IMR-90 (cell line): ENCODE measurements at regions not wholly inside any gene's neighbourhood (a gene's known extent, or its start where the extent isn't known, plus 50 kb on each side); places are given as distances from the start of the nearest gene placed in this dataset.
A peak's percentile ranks its signal among the peaks of the same experiment; 100 is the strongest.

ENCODE experiments used
- ATAC-seq: fragments of 200-7000 bp; cut with Tn5 transposase; 2 replicates; pipeline ENCODE4 v1.9.1; 2020; ENCODE audit warnings: low read depth, mild to moderate bottlenecking, moderate library complexity
- BruUV-seq: library from RNA; stranded (reverse); fragments of 400-500 nt; replicated peaks from 2 replicates; lab custom pipeline; 2021; lab: Mats Ljungman, UMichigan
- CTCF ChIA-PET: fragments of 300-600 bp; formaldehyde crosslinking; extraction: SDS; loops from one replicate; lab custom pipeline; 2021; ENCODE audit warnings: antibody characterized with exemption; lab: Yijun Ruan, JAX
- POLR2A ChIA-PET: fragments of 300-600 bp; sonication (Branson Sonifier 250); formaldehyde crosslinking; loops from one replicate; lab custom pipeline; 2022; ENCODE audit warnings: antibody characterized with exemption; ENCODE audit not compliant: unreplicated experiment; lab: Charles Lee
- DNase-seq: peaks from one replicate; pipeline ENCODE4 v3.0.0; 2013
- H2AFZ ChIP-seq: replicated peaks from 2 replicates; pipeline ENCODE3; 2013; ENCODE audit warnings: low read length, mild to moderate bottlenecking; ENCODE audit not compliant: poor library complexity
- H2AK5ac ChIP-seq: 2 replicates; pipeline ENCODE4 v1.6.1; 2013; ENCODE audit warnings: low read depth, low read length, inconsistent platforms
- H2AK9ac ChIP-seq: replicated peaks from 2 replicates; pipeline ENCODE3; 2013; ENCODE audit warnings: mild to moderate bottlenecking, low read depth, low read length, moderate library complexity; ENCODE audit not compliant: poor library complexity
- H2BK120ac ChIP-seq: 2 replicates; pipeline ENCODE4 v1.6.1; 2013; ENCODE audit warnings: low read depth, low read length, inconsistent platforms
- H2BK15ac ChIP-seq: 3 replicates; pipeline ENCODE4 v1.6.1; 2013; ENCODE audit warnings: low read depth, low read length, inconsistent platforms
- H2BK20ac ChIP-seq: 2 replicates; pipeline ENCODE4 v1.6.1; 2013; ENCODE audit warnings: low read depth, mild to moderate bottlenecking, inconsistent platforms, low read length, moderate library complexity
- H2BK5ac ChIP-seq: 2 replicates; pipeline ENCODE4 v1.6.1; 2013; ENCODE audit warnings: mild to moderate bottlenecking, low read depth, low read length, inconsistent platforms; ENCODE audit not compliant: poor library complexity, severe bottlenecking
- H3K14ac ChIP-seq: replicated peaks from 2 replicates; pipeline ENCODE4 v1.6.1; 2013; ENCODE audit warnings: low read depth, low read length, inconsistent platforms
- H3K18ac ChIP-seq: 2 replicates; pipeline ENCODE4 v1.6.1; 2013; ENCODE audit warnings: low read depth, low read length, control low read depth
- H3K23ac ChIP-seq: 2 replicates; pipeline ENCODE4 v1.6.1; 2013; ENCODE audit warnings: low read depth, low read length, inconsistent platforms
- H3K27ac ChIP-seq: 2 replicates; pipeline ENCODE4 v1.5.1; 2013; ENCODE audit warnings: mild to moderate bottlenecking, control low read depth, low read length; ENCODE audit not compliant: insufficient read depth
- H3K27me3 ChIP-seq: 2 replicates; pipeline ENCODE4 v1.6.1; 2013; ENCODE audit warnings: low read length; ENCODE audit not compliant: control insufficient read depth, insufficient read depth
- H3K36me3 ChIP-seq: 2 replicates; pipeline ENCODE4 v1.6.1; 2013; ENCODE audit warnings: low read length, mixed read lengths; ENCODE audit not compliant: control insufficient read depth, insufficient read depth
- H3K4ac ChIP-seq: 2 replicates; pipeline ENCODE4 v1.6.1; 2013; ENCODE audit warnings: low read depth, low read length, inconsistent platforms
- H3K4me1 ChIP-seq: 2 replicates; pipeline ENCODE4 v1.6.1; 2013; ENCODE audit warnings: low read length, mixed read lengths; ENCODE audit not compliant: control insufficient read depth, insufficient read depth
- H3K4me2 ChIP-seq: 2 replicates; pipeline ENCODE4 v1.6.1; 2013; ENCODE audit warnings: low read depth, mild to moderate bottlenecking, control low read depth, low read length, moderate library complexity
- H3K4me3 ChIP-seq: 2 replicates; pipeline ENCODE4 v1.5.1; 2013; ENCODE audit warnings: low read depth, mild to moderate bottlenecking, control low read depth, low read length, moderate library complexity; ENCODE audit not compliant: insufficient read depth
- H3K56ac ChIP-seq: 2 replicates; pipeline ENCODE4 v1.6.1; 2013; ENCODE audit warnings: low read length, inconsistent platforms; ENCODE audit not compliant: insufficient read depth; ENCODE audit errors: extremely low read depth
- H3K79me1 ChIP-seq, 2 experiments: 2 replicates each; pipeline ENCODE4 v1.6.1; 2013; ENCODE audit warnings: low read length in 2 of 2, inconsistent platforms in 1 of 2, low read depth in 1 of 2
- H3K9ac ChIP-seq: 2 replicates; pipeline ENCODE4 v1.6.1; 2013; ENCODE audit warnings: low read depth, low read length, control low read depth
- H3K9me1 ChIP-seq: 2 replicates; pipeline ENCODE4 v1.6.1; 2013; ENCODE audit warnings: low read length, inconsistent platforms; ENCODE audit not compliant: insufficient read depth
- H3K9me3 ChIP-seq: 2 replicates; pipeline ENCODE4 v1.6.1; 2013; ENCODE audit warnings: low read length; ENCODE audit not compliant: control insufficient read depth, insufficient read depth
- H4K20me1 ChIP-seq: 2 replicates; pipeline ENCODE4 v1.6.1; 2013; ENCODE audit warnings: low read length, inconsistent platforms; ENCODE audit not compliant: insufficient read depth
- H4K5ac ChIP-seq: 2 replicates; pipeline ENCODE4 v1.6.1; 2013; ENCODE audit warnings: mild to moderate bottlenecking, low read depth, low read length, control low read depth
- H4K8ac ChIP-seq, 2 experiments: 2 replicates each; pipeline ENCODE4 v1.6.1; 2013; ENCODE audit warnings: low read depth in 2 of 2, low read length in 2 of 2, control low read depth in 1 of 2, inconsistent platforms in 1 of 2
- H4K91ac ChIP-seq: 2 replicates; pipeline ENCODE4 v1.6.1; 2013; ENCODE audit warnings: low read depth, low read length, inconsistent platforms; ENCODE audit not compliant: insufficient read depth
- BHLHE40 ChIP-seq: fragments of 150-350 bp; IDR thresholded peaks from 2 replicates; pipeline ENCODE4 v1.6.1; 2016; ENCODE audit warnings: mild to moderate bottlenecking, low read depth, low read length
- CEBPB ChIP-seq: IDR thresholded peaks from 2 replicates; pipeline ENCODE4 v1.6.1; 2012; ENCODE audit warnings: low read depth, low read length, improper control_type of control experiment
- ELK1 ChIP-seq: fragments of 150-350 bp; IDR thresholded peaks from 2 replicates; pipeline ENCODE4 v1.6.1; 2016; ENCODE audit warnings: low read depth, mild to moderate bottlenecking, low read length, moderate library complexity, borderline replicate concordance
- FOS ChIP-seq: fragments of 150-350 bp; IDR thresholded peaks from 2 replicates; pipeline ENCODE4 v1.6.1; 2016; ENCODE audit warnings: low read depth, low read length
- MAFK ChIP-seq: IDR thresholded peaks from 2 replicates; pipeline ENCODE4 v1.6.1; 2012; ENCODE audit warnings: low read depth, low read length, improper control_type of control experiment
- MAZ ChIP-seq: IDR thresholded peaks from 2 replicates; pipeline ENCODE4 v1.6.1; 2012; ENCODE audit warnings: low read depth, mild to moderate bottlenecking, low read length, improper control_type of control experiment, moderate library complexity, borderline replicate concordance
- WGBS, 2 experiments: methylation state at CpG; one replicate each; pipeline versions ENCODE4 v1.1.5 to v1.1.7; 2013; ENCODE audit warnings: missing lambda C conversion rate in 2 of 2; ENCODE audit not compliant: insufficient read length in 1 of 2; ENCODE audit errors: extremely low coverage in 2 of 2; 5-methylcytosine and 5-hydroxymethylcytosine counted together
- dilution Hi-C: fragments of 300-500 bp; cut with HindIII; formaldehyde crosslinking; loops from one replicate; pipeline ENCODE4 v1.14.3; 2018; ENCODE audit warnings: low sequenced_read_pairs; ENCODE audit not compliant: unreplicated experiment
- in situ Hi-C: fragments of 300-500 bp; cut with MboI; formaldehyde crosslinking; loops from 3 replicates; pipeline ENCODE4 v1.14.3; 2019; ENCODE audit warnings: low sequenced_read_pairs, inconsistent platforms, mixed read lengths
- intact Hi-C: fragments of 100-400 bp; cut with micrococcal nuclease; formaldehyde crosslinking; loops from 2 replicates; pipeline ENCODE4 v1.10.0; 2022

- ChIA-PET POLR2A (no interaction called here), CTCF (no interaction called here)
- in situ Hi-C loops (loop anchor here (25.0 kb wide), 1 partner anchor 99 kb away; no protein-coding TSS in a partner anchor), intact Hi-C loops (no loop called here), dilution Hi-C loops (no loop called here)
- Histone ChIP-seq H2AK5ac (no peak overlapping the region), H3K23ac (no peak overlapping the region), H3K4me2 (no peak overlapping the region), H3K9ac (no peak overlapping the region), H2BK120ac (no peak overlapping the region), H3K4me1 (no peaks in the 10 kb centered on the region), H3K4me3 (no peak overlapping the region), H2AFZ (no peak overlapping the region), H3K9me1 (no peaks in the 10 kb centered on the region), H3K9me3 (peaks cover 2% of the 10 kb centered on the region; the same call in 1 of the 2 replicates), H3K36me3 (no peaks in the 10 kb centered on the region), H3K4ac (no peak overlapping the region), H3K18ac (no peak overlapping the region), H2AK9ac (no peak overlapping the region), H4K91ac (no peak overlapping the region), H3K27me3 (no peaks in the 10 kb centered on the region), H2BK5ac (no peak overlapping the region), H3K14ac (no peak overlapping the region), H3K27ac (no peak overlapping the region), H4K20me1 (no peaks in the 10 kb centered on the region), H4K8ac (no peak overlapping the region), H3K79me1 (no peaks in the 10 kb centered on the region), H2BK20ac (no peak overlapping the region), H4K5ac (no peak overlapping the region), H3K56ac (no peak overlapping the region), H2BK15ac (no peak overlapping the region)
- ATAC-seq: no peak
- DNase-seq: no peak
- no peak for TF ChIP-seq FOS
- TF ChIP-seq CEBPB: no peak
- TF ChIP-seq ELK1: no peak
- TF ChIP-seq MAFK: peak; percentile 95
- no peak for TF ChIP-seq MAZ
- no peak for TF ChIP-seq BHLHE40
- BruUV-seq: no TSS peak
- WGBS, 2 experiments: no CpG with 5 or more reads among the region's 7 CpGs
Observed at GRCh38 chr16:26688699-26689098, 378.0 kb upstream of the C16orf82 start.
